ENCODE measurements at regions not wholly inside any gene's neighbourhood (a gene's known extent, or its start where the extent isn't known, plus 50 kb on each side); places are given as distances from the start of the nearest gene placed in this dataset.

- ATAC-seq (ENCODE audit: low read depth) (no peak), DNase-seq (no peak)
- CTCF ChIA-PET = no interaction called here
- TF ChIP-seq, protein P1, sequence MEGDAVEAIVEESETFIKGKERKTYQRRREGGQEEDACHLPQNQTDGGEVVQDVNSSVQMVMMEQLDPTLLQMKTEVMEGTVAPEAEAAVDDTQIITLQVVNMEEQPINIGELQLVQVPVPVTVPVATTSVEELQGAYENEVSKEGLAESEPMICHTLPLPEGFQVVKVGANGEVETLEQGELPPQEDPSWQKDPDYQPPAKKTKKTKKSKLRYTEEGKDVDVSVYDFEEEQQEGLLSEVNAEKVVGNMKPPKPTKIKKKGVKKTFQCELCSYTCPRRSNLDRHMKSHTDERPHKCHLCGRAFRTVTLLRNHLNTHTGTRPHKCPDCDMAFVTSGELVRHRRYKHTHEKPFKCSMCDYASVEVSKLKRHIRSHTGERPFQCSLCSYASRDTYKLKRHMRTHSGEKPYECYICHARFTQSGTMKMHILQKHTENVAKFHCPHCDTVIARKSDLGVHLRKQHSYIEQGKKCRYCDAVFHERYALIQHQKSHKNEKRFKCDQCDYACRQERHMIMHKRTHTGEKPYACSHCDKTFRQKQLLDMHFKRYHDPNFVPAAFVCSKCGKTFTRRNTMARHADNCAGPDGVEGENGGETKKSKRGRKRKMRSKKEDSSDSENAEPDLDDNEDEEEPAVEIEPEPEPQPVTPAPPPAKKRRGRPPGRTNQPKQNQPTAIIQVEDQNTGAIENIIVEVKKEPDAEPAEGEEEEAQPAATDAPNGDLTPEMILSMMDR (IDR thresholded peaks at IDR 0.05) = no peak
- H3K4me3 Mint-ChIP-seq = no peak overlapping the region
- H3K27me3 Mint-ChIP-seq = no peaks in the 10 kb centered on the region
- intact Hi-C loops (cut with micrococcal nuclease) = no loop called here
- no peaks in the 10 kb centered on the region for H3K9me3 Mint-ChIP-seq
- no peaks in the 10 kb centered on the region for H3K36me3 Mint-ChIP-seq (ENCODE audit: low read depth)
- H3K27ac Mint-ChIP-seq = no peak overlapping the region
- POLR2A ChIA-PET = no interaction called here
- H3K4me1 Mint-ChIP-seq = peaks cover 31% of the 10 kb centered on the region
These were observed 330.3 kb downstream of the SHQ1 start for GRCh38 chr3:72517921-72518424.

GRCh38 chr3:72517336-72517735 is 330.9 kb downstream of the SHQ1 start:
- H3K4me1 Mint-ChIP-seq = peaks cover 25% of the 10 kb centered on the region
- DNase-seq = no peak
- H3K36me3 Mint-ChIP-seq (ENCODE audit: low read depth) = no peaks in the 10 kb centered on the region
- no peaks in the 10 kb centered on the region for H3K27me3 Mint-ChIP-seq
- ATAC-seq (ENCODE audit: low read depth) = no peak
- ChIA-PET CTCF (no interaction called here), POLR2A (no interaction called here)
- no peak overlapping the region for H3K4me3 Mint-ChIP-seq
- H3K9me3 Mint-ChIP-seq = no peaks in the 10 kb centered on the region
- TF ChIP-seq, protein P1 (IDR thresholded peaks at IDR 0.05) = no peak
- H3K27ac Mint-ChIP-seq = no peak overlapping the region
- intact Hi-C loops (cut with micrococcal nuclease) = no loop called here

DNA sequence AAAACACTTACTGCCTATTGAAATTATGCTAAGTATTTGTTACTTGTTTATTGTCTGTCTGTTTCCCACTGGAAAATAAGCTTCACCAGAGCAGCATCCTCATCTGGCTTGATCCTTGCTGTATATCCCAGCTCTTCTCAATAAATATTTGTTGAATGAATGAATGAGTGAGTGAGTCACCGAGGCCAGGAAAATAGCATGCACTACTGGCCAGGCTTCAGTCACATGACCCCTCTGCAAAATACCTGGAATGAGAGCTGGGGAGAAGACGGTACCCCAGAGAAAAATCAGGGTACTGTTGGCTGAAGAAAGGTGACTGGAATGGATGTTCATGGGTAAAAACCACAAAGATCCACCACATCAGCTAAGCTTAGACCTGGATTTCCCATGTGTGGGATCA is 331.9 kb downstream of the SHQ1 start:
- intact Hi-C loops (cut with micrococcal nuclease) = no loop called here
- ATAC-seq (ENCODE audit: low read depth) (no peak), DNase-seq (no peak)
- ChIA-PET CTCF (no interaction called here), POLR2A (no interaction called here)
- H3K4me3 Mint-ChIP-seq = no peak overlapping the region
- TF ChIP-seq, protein P1 (IDR thresholded peaks at IDR 0.05) = no peak
- no peaks in the 10 kb centered on the region for H3K27me3 Mint-ChIP-seq
- H3K4me1 Mint-ChIP-seq = peaks cover 15% of the 10 kb centered on the region
- H3K27ac Mint-ChIP-seq = no peak overlapping the region
- no peaks in the 10 kb centered on the region for H3K9me3 Mint-ChIP-seq
- no peaks in the 10 kb centered on the region for H3K36me3 Mint-ChIP-seq (ENCODE audit: low read depth)

- intact Hi-C loops (cut with micrococcal nuclease) = no loop called here
- Mint-ChIP-seq H3K4me1 (peaks cover 11% of the 10 kb centered on the region), H3K27ac (no peak overlapping the region), H3K4me3 (no peak overlapping the region), H3K36me3 (ENCODE audit: low read depth) (no peaks in the 10 kb centered on the region), H3K9me3 (no peaks in the 10 kb centered on the region), H3K27me3 (no peaks in the 10 kb centered on the region)
- ChIA-PET POLR2A (no interaction called here), CTCF (no interaction called here)
- ATAC-seq (ENCODE audit: low read depth) (no peak), DNase-seq (no peak)
- TF ChIP-seq, protein P1 (IDR thresholded peaks at IDR 0.05) = no peak
These were observed 332.3 kb downstream of the SHQ1 start for GRCh38 chr3:72515941-72516340.

DNA sequence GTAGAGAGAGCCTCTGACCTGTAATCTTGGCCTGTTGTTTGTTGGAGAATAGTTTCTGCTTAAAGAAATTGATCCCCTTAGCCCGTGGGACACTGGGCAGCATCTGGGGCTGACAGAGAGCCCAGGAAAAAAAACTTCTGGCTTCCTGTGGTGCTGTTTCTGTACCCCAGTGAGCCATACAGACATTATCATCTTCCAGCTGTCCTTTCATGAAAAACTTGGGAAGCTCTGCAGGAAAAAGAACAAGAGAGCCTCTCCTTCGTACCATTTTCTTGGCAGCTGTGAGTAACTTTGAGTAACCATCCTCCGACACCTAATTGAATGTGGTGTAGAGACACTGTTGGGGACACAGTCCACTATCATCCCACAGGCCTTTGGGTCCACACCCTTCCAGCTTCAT is 333.0 kb downstream of the SHQ1 start:
- ATAC-seq (ENCODE audit: low read depth) (no peak), DNase-seq (no peak)
- intact Hi-C loops (cut with micrococcal nuclease) = no loop called here
- TF ChIP-seq, protein P1 (IDR thresholded peaks at IDR 0.05) = no peak
- Mint-ChIP-seq H3K4me3 (no peak overlapping the region), H3K36me3 (ENCODE audit: low read depth) (no peaks in the 10 kb centered on the region), H3K27me3 (no peaks in the 10 kb centered on the region), H3K4me1 (peaks cover 9% of the 10 kb centered on the region), H3K27ac (no peak overlapping the region), H3K9me3 (no peaks in the 10 kb centered on the region)
- POLR2A ChIA-PET = no interaction called here
- CTCF ChIA-PET = no interaction called here
